Ectodermal cell (in vitro differentiated cells): ENCODE measurements at regions not wholly inside any gene's neighbourhood (a gene's known extent, or its start where the extent isn't known, plus 50 kb on each side); places are given as distances from the start of the nearest gene placed in this dataset.

Source experiments
- H3K27ac ChIP-seq: 2 replicates; pipeline ENCODE4 v1.7.0; 2013; ENCODE audit warnings: mild to moderate bottlenecking, low read depth, low read length; ENCODE audit not compliant: insufficient read depth, poor library complexity, severe bottlenecking
- H3K27me3 ChIP-seq: 2 replicates; pipeline ENCODE4 v1.7.0; 2013; ENCODE audit warnings: mild to moderate bottlenecking, low read length; ENCODE audit not compliant: insufficient read depth, control insufficient read depth, poor library complexity, severe bottlenecking
- H3K36me3 ChIP-seq: one replicate; pipeline ENCODE4 v1.7.0; 2013; ENCODE audit warnings: low read length; ENCODE audit not compliant: control insufficient read depth, insufficient read depth
- H3K4me1 ChIP-seq: one replicate; pipeline ENCODE4 v1.7.0; 2013; ENCODE audit warnings: low read length; ENCODE audit not compliant: control insufficient read depth, insufficient read depth
- H3K4me3 ChIP-seq: 2 replicates; pipeline ENCODE4 v1.7.0; 2013; ENCODE audit warnings: low read depth, low read length, control low read depth; ENCODE audit not compliant: insufficient read depth
- H3K9me3 ChIP-seq: 2 replicates; pipeline ENCODE4 v1.7.0; 2013; ENCODE audit warnings: mild to moderate bottlenecking, low read length, moderate library complexity; ENCODE audit not compliant: control insufficient read depth
- WGBS, 2 experiments: methylation state at CpG; one replicate each; pipeline ENCODE4 v1.1.7; 2013; ENCODE audit warnings: missing lambda C conversion rate in 2 of 2; 5-methylcytosine and 5-hydroxymethylcytosine counted together

DNA sequence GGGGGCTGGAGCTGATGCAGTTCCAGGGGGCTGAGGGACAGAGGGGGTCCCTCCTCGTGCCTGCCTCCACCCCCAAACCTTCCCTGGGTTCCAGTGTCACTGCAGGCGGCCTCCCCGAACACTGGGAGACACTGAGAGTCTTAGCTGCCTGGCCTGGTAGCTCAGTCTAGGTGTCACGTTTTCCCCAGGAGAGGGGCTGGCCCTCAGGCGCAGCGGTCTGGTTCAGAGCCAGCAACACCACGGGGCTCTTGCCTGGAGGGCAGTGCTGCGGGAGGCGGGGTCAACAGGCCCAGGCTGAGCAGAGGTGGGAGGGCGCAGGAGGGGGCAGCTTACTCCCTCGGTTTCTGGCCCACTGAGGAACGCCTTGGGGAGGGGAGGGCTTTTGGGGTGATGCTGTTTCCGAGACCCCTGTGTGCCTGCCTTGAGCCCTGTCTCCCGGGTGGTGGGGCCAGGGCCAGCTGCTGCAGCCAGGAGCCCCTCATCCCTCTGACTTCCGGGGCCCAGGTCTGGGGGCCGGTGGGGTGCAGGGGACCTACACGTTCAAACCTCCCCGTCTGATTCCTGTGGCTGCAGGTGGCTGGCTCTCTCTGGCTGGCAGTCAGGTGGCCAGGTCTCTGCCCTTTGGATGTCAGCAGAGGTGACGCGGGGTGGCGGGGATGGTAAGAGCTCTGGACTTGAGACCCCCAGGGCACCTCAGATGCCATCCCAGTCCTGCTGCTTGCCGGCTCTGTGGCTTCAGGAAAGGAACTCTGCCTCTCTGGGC is 89.3 kb upstream of the GSE1 start:
- 58 to 60% methylated on average over 22 of the region's 22 CpGs for WGBS, 2 experiments
- Histone ChIP-seq H3K36me3 (no peaks in the 10 kb centered on the region), H3K27ac (no peak overlapping the region), H3K9me3 (no peaks in the 10 kb centered on the region), H3K4me1 (peaks cover 30% of the 10 kb centered on the region), H3K27me3 (no peaks in the 10 kb centered on the region), H3K4me3 (no peak overlapping the region)

DNA sequence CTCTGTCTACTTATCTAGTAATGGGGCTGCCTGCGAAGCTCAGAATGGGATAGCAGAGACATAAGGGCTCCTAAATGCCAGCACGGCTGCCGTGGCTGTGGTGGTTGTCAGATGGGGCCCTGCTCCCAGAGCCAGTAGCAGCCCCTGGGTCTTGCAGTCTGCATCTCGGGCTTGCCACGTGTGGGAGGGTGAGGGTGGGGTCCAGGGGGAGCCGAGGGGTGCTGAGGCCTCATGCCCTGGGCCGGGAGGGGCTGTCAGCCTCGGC is 88.8 kb upstream of the GSE1 start:
- WGBS, 2 experiments: 81 to 82% methylated on average over 8 of the region's 8 CpGs
- no peak overlapping the region for H3K27ac ChIP-seq
- no peaks in the 10 kb centered on the region for H3K9me3 ChIP-seq
- no peak overlapping the region for H3K4me3 ChIP-seq
- no peaks in the 10 kb centered on the region for H3K36me3 ChIP-seq
- no peaks in the 10 kb centered on the region for H3K27me3 ChIP-seq
- peaks cover 30% of the 10 kb centered on the region for H3K4me1 ChIP-seq

DNA sequence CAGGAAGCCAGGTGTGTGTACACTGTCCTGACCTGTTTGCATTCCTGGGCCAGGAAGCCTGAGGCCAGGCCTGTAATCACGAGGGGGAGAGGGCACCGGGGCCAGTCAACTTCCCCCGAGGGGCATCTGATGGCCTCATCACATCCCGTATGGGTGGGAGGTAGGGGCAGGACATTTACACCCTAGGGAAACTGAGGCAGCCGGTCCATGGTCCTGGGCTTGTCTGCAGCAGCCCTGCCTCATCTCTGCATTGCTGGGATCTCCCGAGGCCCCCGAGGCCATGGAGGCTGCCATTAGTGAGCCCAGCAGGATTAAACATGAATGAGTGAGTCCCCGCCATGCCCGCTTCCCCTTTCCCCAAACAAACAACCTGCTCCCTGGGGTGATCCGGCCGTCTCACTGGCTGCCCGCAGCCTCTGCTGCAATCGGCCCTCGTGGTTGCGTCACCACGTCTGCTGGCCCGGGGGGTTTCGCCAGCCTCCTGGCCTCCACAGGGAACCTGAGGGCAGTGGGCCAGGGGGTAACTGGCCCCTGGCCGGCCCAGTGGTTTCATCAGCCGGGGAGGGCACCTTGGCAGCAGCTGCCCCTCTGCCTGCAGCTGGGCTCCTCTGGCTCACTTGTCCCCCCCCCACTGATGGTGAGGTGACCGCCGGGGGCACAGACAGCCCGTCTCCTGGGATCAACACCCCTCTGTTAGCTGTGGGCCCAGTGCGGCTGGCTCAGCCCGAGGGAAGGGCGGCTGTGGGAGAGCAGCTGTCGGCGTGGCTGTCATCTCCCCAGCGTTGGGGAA is 88.3 kb upstream of the GSE1 start:
- Histone ChIP-seq H3K27me3 (no peaks in the 10 kb centered on the region), H3K9me3 (no peaks in the 10 kb centered on the region), H3K4me3 (no peak overlapping the region), H3K4me1 (peaks cover 30% of the 10 kb centered on the region), H3K27ac (no peak overlapping the region), H3K36me3 (no peaks in the 10 kb centered on the region)
- 63 to 66% methylated on average over 29 of the region's 29 CpGs for WGBS, 2 experiments

DNA sequence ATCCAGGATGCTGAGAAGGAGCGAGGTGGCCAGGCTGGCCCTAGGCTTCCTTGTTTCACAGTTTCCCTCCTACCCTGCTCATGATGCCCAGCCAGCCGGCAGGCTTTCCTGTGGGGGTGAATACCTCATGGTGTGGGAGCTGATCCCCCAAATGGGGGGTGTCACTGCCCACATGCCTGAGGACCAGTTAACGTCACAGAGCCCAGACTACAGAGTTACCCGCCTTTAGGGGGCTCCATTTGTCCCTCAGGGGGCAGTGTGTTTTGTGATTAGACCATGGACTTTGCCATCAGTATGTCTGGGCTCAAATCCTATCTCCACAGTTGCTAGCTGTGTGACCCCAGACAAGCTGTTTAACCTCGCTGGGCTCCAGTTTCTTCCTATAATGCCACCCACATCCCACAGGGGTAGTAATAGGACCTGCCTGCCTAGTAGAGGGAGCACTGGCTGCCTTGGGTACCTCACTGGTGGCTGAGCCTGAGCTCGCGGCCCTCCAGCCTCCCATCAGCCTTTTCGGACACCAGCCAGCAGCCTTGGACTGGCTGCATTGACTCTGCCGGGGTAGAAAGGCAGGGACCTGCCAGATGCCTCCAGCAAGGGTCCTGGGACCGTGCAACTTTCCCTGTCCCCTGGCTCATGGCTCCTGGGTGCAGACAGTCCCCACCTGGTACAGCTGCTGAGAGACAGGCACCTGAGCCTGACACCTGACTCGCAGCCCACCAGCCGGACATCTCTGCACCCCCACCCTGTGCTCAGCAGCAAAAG is 87.5 kb upstream of the GSE1 start:
- H3K9me3 ChIP-seq: no peaks in the 10 kb centered on the region
- peaks cover 30% of the 10 kb centered on the region for H3K4me1 ChIP-seq
- no peaks in the 10 kb centered on the region for H3K27me3 ChIP-seq
- no peaks in the 10 kb centered on the region for H3K36me3 ChIP-seq
- no peak overlapping the region for H3K4me3 ChIP-seq
- H3K27ac ChIP-seq: no peak overlapping the region
- WGBS, 2 experiments: 87 to 88% methylated on average over 12 of the region's 12 CpGs

DNA sequence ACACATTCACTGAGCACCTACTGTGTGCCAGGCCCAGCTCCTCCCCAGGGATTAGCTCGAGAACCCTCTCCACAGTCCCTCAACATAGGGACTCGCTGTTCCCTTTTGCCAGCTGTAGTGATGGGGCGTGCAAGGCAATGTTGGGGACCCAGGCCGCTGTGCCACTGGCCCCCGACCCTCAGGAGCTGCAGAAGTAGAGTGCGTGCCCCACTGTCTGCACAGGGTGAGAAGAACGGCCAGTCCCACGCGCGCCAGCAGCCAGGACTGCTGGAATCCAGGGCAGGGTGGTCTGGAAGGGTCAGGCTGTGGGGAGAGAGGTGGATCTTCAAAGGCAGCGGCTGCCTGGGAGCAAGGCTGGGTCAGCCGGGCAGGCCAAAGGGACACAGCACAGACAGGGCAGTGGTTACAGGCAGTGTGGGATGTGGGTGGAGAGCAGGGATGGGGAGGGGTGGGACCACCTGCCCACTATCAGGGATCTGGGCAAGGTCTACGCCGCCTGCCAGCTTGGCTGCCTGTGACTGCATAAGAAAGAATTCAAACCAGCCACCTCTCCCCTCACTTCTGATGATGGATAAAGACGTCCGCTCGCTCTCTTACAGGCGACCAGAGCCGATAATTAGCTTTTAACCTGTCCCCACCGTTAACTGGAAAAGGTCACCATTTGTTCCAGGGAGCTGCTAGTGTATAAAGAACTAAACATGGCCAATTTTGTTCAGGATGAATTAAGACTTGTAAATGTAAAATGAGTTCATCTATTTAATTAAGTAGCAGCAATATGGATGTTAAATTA is 86.7 kb upstream of the GSE1 start:
- H3K27me3 ChIP-seq: no peaks in the 10 kb centered on the region
- H3K27ac ChIP-seq: no peak overlapping the region
- H3K4me1 ChIP-seq: peaks cover 30% of the 10 kb centered on the region
- no peak overlapping the region for H3K4me3 ChIP-seq
- H3K9me3 ChIP-seq: no peaks in the 10 kb centered on the region
- H3K36me3 ChIP-seq: no peaks in the 10 kb centered on the region
- 92 to 94% methylated on average over 20 of the region's 20 CpGs for WGBS, 2 experiments

DNA sequence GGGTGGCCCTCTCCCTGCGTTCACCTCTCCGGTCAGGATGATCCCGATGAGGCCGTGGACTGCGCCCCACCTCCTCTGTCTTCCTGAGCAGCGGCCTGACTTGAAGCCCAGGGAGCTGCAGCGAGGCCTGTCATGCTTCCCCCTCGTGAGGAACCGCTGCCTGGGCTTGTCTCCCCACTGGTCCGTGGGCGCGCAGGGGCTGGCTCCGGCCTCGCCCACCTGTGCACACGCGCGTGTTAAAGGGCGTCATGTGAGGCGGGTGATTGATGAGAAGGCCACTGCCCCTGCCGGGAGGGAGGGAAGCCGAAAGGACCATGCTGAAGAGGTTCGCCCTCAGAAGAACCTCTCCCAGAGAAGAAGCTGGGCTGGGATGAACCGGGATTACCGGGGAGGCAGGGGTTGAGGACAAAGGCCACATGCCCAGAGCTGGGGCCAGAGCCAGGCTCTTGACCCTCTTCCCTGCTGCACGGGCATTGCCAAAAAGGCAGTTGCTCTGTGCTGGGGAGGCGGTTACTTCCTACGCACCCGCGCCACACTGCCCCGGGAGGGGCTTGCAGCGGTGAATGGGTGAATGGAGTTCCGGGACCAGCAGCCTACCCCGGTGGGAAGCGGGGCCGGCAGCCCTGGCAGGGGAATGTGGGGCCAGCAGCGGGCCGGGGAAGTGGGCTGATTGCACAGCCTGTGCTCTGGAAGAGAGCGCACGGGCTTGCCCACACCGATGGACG is 85.9 kb upstream of the GSE1 start:
- H3K36me3 ChIP-seq: no peaks in the 10 kb centered on the region
- no peaks in the 10 kb centered on the region for H3K9me3 ChIP-seq
- no peak overlapping the region for H3K27ac ChIP-seq
- H3K4me1 ChIP-seq: peaks cover 30% of the 10 kb centered on the region
- no peak overlapping the region for H3K4me3 ChIP-seq
- WGBS, 2 experiments: 87% methylated on average over 41 of the region's 41 CpGs
- H3K27me3 ChIP-seq: no peaks in the 10 kb centered on the region

DNA sequence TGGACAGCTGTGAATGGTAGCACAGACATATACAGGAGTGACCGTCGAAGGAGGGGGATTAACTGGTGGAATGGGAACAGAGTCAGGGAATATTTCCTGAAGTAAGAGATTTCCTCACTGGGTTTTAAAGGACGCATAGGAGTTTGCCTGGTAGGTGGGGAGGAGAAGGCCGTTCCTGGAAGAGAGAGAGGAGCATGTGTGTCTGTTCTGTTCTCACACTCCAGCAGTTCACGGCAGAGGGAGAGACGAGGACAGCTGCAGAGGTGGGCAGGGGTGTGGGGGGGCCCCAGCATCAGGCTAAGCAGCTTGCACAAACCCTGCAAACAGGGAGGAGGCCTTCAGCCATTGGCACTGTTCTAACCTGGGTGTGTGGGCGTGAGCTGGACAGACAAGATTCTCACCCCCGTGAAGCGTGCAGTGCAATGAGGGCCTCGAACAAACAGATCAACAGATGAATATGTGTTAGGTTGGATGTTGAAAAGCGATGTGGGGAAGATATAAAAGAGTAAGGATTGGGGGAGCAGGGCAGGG is 85.3 kb upstream of the GSE1 start:
- Histone ChIP-seq H3K36me3 (no peaks in the 10 kb centered on the region), H3K4me3 (no peak overlapping the region), H3K27me3 (no peaks in the 10 kb centered on the region), H3K27ac (no peak overlapping the region), H3K9me3 (no peaks in the 10 kb centered on the region), H3K4me1 (peaks cover 30% of the 10 kb centered on the region)
- 86 to 89% methylated on average over 11 of the region's 11 CpGs for WGBS, 2 experiments

DNA sequence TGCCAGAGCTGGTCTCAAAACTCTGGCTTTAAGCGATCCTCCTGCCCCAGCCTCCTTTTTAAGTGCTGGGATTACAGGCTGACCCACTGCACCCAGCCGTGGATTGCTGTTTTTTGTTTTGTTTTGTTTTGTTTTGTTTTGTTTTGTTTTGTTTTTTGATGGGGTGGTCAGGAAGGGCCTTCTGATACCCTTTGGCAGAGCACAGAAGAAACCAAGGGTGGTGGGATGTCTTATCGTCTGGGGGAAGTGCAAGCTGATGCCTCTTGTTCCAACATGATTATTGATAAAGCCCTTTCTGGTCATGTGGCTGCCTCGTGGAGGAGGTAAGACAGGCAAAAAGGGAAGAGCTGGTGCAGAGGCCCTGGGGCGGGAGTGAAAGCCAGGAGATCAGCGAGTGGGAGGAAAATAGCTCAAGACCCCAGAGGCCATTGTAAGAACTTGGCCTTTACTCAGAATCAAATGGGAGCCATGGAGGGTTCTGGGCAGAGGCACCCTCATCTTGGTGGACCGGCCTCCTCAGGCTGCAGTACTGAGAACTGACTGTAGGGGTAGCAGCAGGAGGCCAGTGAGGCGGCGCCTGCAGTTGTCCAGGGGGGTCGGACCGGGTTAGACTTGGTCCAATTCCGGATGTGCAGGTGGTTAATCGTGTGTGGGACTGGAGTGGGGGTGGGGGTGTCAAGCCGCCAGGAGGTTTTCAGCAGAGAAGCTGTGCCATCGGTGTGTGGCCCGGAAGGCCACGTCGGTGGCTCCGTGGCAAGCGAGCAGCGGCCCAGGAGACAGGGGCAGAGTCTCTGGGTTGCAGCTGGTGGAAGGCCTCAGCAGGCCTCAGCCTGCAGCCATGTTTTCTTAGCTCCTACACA is 84.4 kb upstream of the GSE1 start:
- Histone ChIP-seq H3K27me3 (no peaks in the 10 kb centered on the region), H3K4me3 (no peak overlapping the region), H3K9me3 (no peaks in the 10 kb centered on the region), H3K36me3 (no peaks in the 10 kb centered on the region), H3K4me1 (peaks cover 23% of the 10 kb centered on the region), H3K27ac (no peak overlapping the region)
- WGBS, 2 experiments: 95 to 96% methylated on average over 21 of the region's 21 CpGs
